K562 (cell line): ENCODE measurements at regions not wholly inside any gene's neighbourhood (a gene's known extent, or its start where the extent isn't known, plus 50 kb on each side); places are given as distances from the start of the nearest gene placed in this dataset.

Experiments
- ATAC-seq: fragments of 200-7000 bp; cut with Tn5 transposase; 3 replicates; pipeline ENCODE4 v1.9.1; 2020; ENCODE audit warnings: moderate library complexity
- BruUV-seq: library from RNA; stranded (reverse); fragments of 400-500 nt; replicated peaks from 2 replicates; lab custom pipeline; 2021; lab: Mats Ljungman, UMichigan
- CTCF ChIA-PET: fragments of 300-600 bp; formaldehyde crosslinking; extraction: SDS; loops from one replicate; lab custom pipeline; 2021; ENCODE audit warnings: low intra/inter-chr PET ratio; lab: Yijun Ruan, JAX
- POLR2A ChIA-PET: fragments of 300-600, 350-650 bp; sonication (Branson Sonifier 250); formaldehyde crosslinking; extraction: SDS; loops from one replicate; lab custom pipeline; 2021; ENCODE audit warnings: antibody characterized with exemption, inconsistent platforms; lab: Yijun Ruan, JAX
- DNase-seq, 4 experiments: peaks; one replicate each; pipeline versions ENCODE4 v3.0.0 to v3.0.0-alpha.2; 2011 to 2018; ENCODE audit warnings: low spot score in 3 of 4, mixed read lengths in 3 of 4; ENCODE audit errors: extremely low read depth in 1 of 4
- FAIRE-seq: peaks from 2 replicates; lab custom pipeline; 2011; peaks lifted over from hg19 to GRCh38; lab: Jason Lieb, UNC
- H2AFZ ChIP-seq: 2 replicates; pipeline ENCODE4 v1.6.0; 2011; ENCODE audit warnings: low read depth, low read length, control low read depth, inconsistent platforms
- H3K27ac ChIP-seq: fragments of 200-600 bp; 3 replicates; pipeline ENCODE4 v1.8.0; 2011; ENCODE audit warnings: low read depth, mild to moderate bottlenecking, control low read depth, inconsistent platforms, low read length, moderate library complexity, mixed read lengths; ENCODE audit errors: extremely low read depth
- H3K27me3 ChIP-seq, 2 experiments: fragments of 300-600 bp in 1 of 2; 2 replicates in 1 of 2; 3 replicates in 1 of 2; pipeline versions ENCODE4 v1.6.0 to v1.8.0; 2011; ENCODE audit warnings: inconsistent platforms in 2 of 2, low read length in 2 of 2, mild to moderate bottlenecking in 1 of 2, mixed read lengths in 1 of 2, moderate library complexity in 1 of 2; ENCODE audit not compliant: control insufficient read depth in 2 of 2, insufficient read depth in 2 of 2
- H3K36me3 ChIP-seq: fragments of 300-600 bp; 3 replicates; pipeline ENCODE4 v1.8.0; 2011; ENCODE audit warnings: mild to moderate bottlenecking, low read length, inconsistent platforms; ENCODE audit not compliant: control insufficient read depth, insufficient read depth
- H3K4me1 ChIP-seq, 2 experiments: fragments of 200-600 bp in 1 of 2; replicated peaks in 1 of 2; 2 replicates in 1 of 2; 3 replicates in 1 of 2; pipeline versions ENCODE4 v1.5.1 to v1.8.0; 2011; ENCODE audit warnings: inconsistent platforms in 2 of 2, low read length in 2 of 2, mild to moderate bottlenecking in 1 of 2, mixed read lengths in 1 of 2, moderate library complexity in 1 of 2; ENCODE audit not compliant: control insufficient read depth in 2 of 2, insufficient read depth in 2 of 2
- H3K4me2 ChIP-seq: 2 replicates; pipeline ENCODE4 v1.6.1; 2011; ENCODE audit warnings: low read length, control low read depth, inconsistent platforms, mixed read lengths; ENCODE audit not compliant: insufficient read depth
- H3K4me3 ChIP-seq: fragments of 200-600 bp; sonication (generic), shearing (Covaris generic); 2 replicates; pipeline ENCODE4 v1.5.1; 2016; ENCODE audit warnings: control low read depth, inconsistent platforms
- H3K79me2 ChIP-seq: fragments of 200-600 bp; 3 replicates; pipeline ENCODE4 v1.8.0; 2011; ENCODE audit warnings: low read length, inconsistent platforms; ENCODE audit not compliant: control insufficient read depth, insufficient read depth
- H3K9ac ChIP-seq, 2 experiments: 2 replicates each; pipeline versions ENCODE4 v1.6.0 to v1.6.1; 2011; ENCODE audit warnings: low read depth in 2 of 2, low read length in 2 of 2, control low read depth in 1 of 2, inconsistent platforms in 1 of 2, mild to moderate bottlenecking in 1 of 2, mixed read lengths in 1 of 2; ENCODE audit not compliant: insufficient read depth in 1 of 2
- H3K9me1 ChIP-seq: one replicate; pipeline ENCODE4 v1.6.0; 2011; ENCODE audit warnings: inconsistent platforms, mild to moderate bottlenecking, low read length, moderate library complexity; ENCODE audit not compliant: control insufficient read depth, insufficient read depth
- H3K9me3 ChIP-seq: replicated peaks from 2 replicates; pipeline ENCODE4 v1.5.1; 2011; ENCODE audit warnings: low read depth, low read length, inconsistent platforms; ENCODE audit not compliant: control insufficient read depth, insufficient read depth
- H4K20me1 ChIP-seq: replicated peaks from 2 replicates; pipeline ENCODE4 v1.6.1; 2011; ENCODE audit warnings: low read length, inconsistent platforms, mixed read lengths; ENCODE audit not compliant: control insufficient read depth, insufficient read depth
- BRCA1 ChIP-seq, 2 experiments: fragments of 450-650 bp in 1 of 2; sonication (generic) in 1 of 2; formaldehyde crosslinking in 1 of 2; IDR thresholded peaks; 2 replicates each; pipeline versions ENCODE4 v1.5.0 to v1.6.1; 2017 to 2020; ENCODE audit warnings: mild to moderate bottlenecking in 1 of 2, missing genetic modification reagents in 1 of 2
- CBX5 ChIP-seq: IDR thresholded peaks from 2 replicates; pipeline ENCODE4 v1.6.1; 2014; ENCODE audit warnings: low read depth, borderline replicate concordance
- GABPB2 ChIP-seq: fragments of 250-450 bp; sonication (Bioruptor Pico); conservative IDR thresholded peaks from 2 replicates; pipeline ENCODE4 v1.5.1; 2021; ENCODE audit warnings: mild to moderate bottlenecking
- MNT ChIP-seq, 2 experiments: fragments of 450-650 bp; conservative IDR thresholded peaks; 2 replicates each; pipeline ENCODE4 v1.6.1; 2017; ENCODE audit warnings: mild to moderate bottlenecking in 2 of 2, moderate library complexity in 2 of 2
- PURB ChIP-seq: sonication (generic); formaldehyde crosslinking; IDR thresholded peaks from 2 replicates; pipeline ENCODE4 v1.9.0; 2021; ENCODE audit warnings: low read depth, mild to moderate bottlenecking, missing genetic modification reagents
- ZNF407 ChIP-seq: fragments of 450-650 bp; IDR thresholded peaks from 2 replicates; pipeline ENCODE4 v1.6.1; 2016; ENCODE audit warnings: low read depth
- ZNF41 ChIP-seq: fragments of 250-450 bp; sonication (Bioruptor Pico); conservative IDR thresholded peaks from 2 replicates; pipeline ENCODE4 v1.4.0; 2020; ENCODE audit warnings: mild to moderate bottlenecking
- WGBS: fragments of 100-300 bp; shearing (Covaris generic); methylation state at CpG from one replicate; pipeline ENCODE4 v1.1.6; 2016; ENCODE audit warnings: low coverage, mixed read lengths; ENCODE audit not compliant: insufficient coverage; ENCODE audit errors: missing lambda C conversion rate; 5-methylcytosine and 5-hydroxymethylcytosine counted together
- in situ Hi-C: fragments of 300-500 bp; cut with MboI; formaldehyde crosslinking; loops from 4 replicates; pipeline ENCODE4 v1.15.0; 2018; ENCODE audit warnings: inconsistent platforms, mixed read lengths
- intact Hi-C: fragments of 100-400 bp; cut with micrococcal nuclease; formaldehyde crosslinking; loops from 2 replicates; pipeline ENCODE4 v1.14.2; 2022

- ATAC-seq (no peak), FAIRE-seq (no peak), DNase-seq (no peak)
- Histone ChIP-seq H3K9me1 (no peaks in the 10 kb centered on the region), H3K9ac (no peak overlapping the region), H3K36me3 (no peaks in the 10 kb centered on the region), H3K4me2 (no peak overlapping the region), H3K27me3 (peaks cover 0 to 4% of the 10 kb centered on the region in 2 experiments; a peak in 1 of 5 replicates), H2AFZ (no peak overlapping the region), H3K27ac (no peak overlapping the region), H3K79me2 (no peaks in the 10 kb centered on the region), H4K20me1 (no peaks in the 10 kb centered on the region)
- POLR2A ChIA-PET, result no interaction called here
- in situ Hi-C loops, result no loop called here
- no TSS peak for BruUV-seq
- intact Hi-C loops, result no loop called here
- 0% methylated on average over 9 of the region's 9 CpGs for WGBS
- no peak for TF ChIP-seq PURB
- TF ChIP-seq CBX5, result no peak
- no peak for TF ChIP-seq ZNF407
- no peak for TF ChIP-seq BRCA1 (IDR thresholded peaks at IDR 0.05)
- TF ChIP-seq BRCA1 (CRISPR knock-in tag; IDR thresholded peaks at IDR 0.05), result no peak
- no peak for TF ChIP-seq ZNF41 (CRISPR knock-in tag)
- TF ChIP-seq GABPB2 (CRISPR knock-in tag), result no peak
- TF ChIP-seq MNT (conservative IDR thresholded peaks at IDR 0.05), result no peak
- TF ChIP-seq, all 486 proteins: peak for 0
- Histone ChIP-seq H3K4me3 (no peak overlapping the region), H3K4me1 (no peaks in the 10 kb centered on the region), H3K9me3 (no peaks in the 10 kb centered on the region)
- CTCF ChIA-PET, result no interaction called here
These were observed 63.3 kb upstream of the TAF1L start for GRCh38 chr9:32698706-32699277.
